Choroid plexus epithelial cell (primary cell): ENCODE measurements at regions not wholly inside any gene's neighbourhood (a gene's known extent, or its start where the extent isn't known, plus 50 kb on each side); places are given as distances from the start of the nearest gene placed in this dataset.

ENCODE experiments used
- DNase-seq: peaks from one replicate; pipeline ENCODE4 v3.0.0-alpha.2; 2010; ENCODE audit warnings: low read depth
- H3K4me3 ChIP-seq: 2 replicates; pipeline ENCODE4 v1.5.1; 2011; ENCODE audit warnings: low read depth, mild to moderate bottlenecking, control low read depth, low read length, moderate library complexity
- TF ChIP-seq, protein P1 (sequence below): conservative IDR thresholded peaks from 2 replicates; pipeline ENCODE4 v1.5.1; 2011; ENCODE audit warnings: low read depth, mild to moderate bottlenecking, control low read depth, inconsistent platforms, low read length, moderate library complexity

DNA sequence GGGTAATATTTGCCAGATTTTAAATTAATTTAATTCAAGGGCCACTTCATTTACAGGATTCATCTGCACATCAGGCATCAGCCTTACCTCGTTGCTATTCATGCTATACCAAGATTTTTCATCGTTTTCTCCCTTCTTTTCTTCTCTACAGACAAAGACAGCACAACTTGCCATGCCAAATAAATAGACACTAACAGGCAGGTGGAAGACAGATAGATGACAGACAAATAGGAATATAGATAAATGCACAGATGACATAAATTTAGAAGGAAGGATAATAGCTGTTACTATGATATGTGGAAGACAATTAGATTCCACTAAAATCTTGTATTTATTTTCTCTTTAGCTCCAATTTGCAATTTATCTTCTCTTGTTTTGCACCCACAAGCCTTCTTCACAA lies 164.5 kb upstream of the ARX start:
- TF ChIP-seq, protein P1, sequence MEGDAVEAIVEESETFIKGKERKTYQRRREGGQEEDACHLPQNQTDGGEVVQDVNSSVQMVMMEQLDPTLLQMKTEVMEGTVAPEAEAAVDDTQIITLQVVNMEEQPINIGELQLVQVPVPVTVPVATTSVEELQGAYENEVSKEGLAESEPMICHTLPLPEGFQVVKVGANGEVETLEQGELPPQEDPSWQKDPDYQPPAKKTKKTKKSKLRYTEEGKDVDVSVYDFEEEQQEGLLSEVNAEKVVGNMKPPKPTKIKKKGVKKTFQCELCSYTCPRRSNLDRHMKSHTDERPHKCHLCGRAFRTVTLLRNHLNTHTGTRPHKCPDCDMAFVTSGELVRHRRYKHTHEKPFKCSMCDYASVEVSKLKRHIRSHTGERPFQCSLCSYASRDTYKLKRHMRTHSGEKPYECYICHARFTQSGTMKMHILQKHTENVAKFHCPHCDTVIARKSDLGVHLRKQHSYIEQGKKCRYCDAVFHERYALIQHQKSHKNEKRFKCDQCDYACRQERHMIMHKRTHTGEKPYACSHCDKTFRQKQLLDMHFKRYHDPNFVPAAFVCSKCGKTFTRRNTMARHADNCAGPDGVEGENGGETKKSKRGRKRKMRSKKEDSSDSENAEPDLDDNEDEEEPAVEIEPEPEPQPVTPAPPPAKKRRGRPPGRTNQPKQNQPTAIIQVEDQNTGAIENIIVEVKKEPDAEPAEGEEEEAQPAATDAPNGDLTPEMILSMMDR: no peak
- DNase-seq: no peak
- no peak overlapping the region for H3K4me3 ChIP-seq

DNA sequence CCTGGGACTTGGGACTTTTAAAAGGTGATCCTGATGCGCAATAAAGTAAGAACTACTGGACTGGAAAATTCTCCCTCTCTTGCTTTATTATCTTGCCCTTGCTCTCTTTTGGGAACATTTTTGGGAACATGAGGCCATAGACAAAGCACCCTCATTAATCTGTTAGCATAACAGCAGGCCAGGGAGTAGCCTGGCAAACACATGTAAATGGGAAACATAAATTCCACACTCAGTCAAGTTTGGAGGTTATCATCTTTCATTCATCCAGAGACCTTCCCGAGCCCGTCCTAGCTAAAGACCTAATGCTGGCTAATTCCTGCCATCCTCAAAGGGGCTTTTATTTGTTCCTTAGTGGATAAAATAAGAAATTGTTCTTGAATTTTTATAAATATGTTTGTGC lies 162.8 kb upstream of the ARX start:
- no peak for DNase-seq
- TF ChIP-seq, protein P1: no peak
- H3K4me3 ChIP-seq: no peak overlapping the region

DNA sequence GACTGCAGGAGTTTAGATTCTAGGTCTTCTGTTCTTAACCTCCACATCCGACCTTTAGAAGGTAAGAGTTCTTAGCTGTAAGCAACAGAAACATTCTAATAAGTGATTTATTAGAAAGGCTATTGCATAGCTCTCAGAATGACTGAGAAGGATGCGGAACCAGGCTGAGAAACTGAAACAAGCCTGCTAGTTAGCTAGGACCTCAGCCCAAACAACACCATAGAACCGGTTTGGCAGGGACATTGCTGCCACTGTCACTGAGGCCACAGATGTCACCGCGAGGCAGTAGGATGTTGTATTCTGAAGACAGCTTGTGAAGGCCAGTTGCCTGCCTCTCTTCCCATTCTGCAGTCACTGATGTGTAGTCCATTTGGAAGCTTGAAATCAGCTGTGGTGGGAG lies 160.0 kb upstream of the ARX start:
- H3K4me3 ChIP-seq: no peak overlapping the region
- no peak for DNase-seq
- TF ChIP-seq, protein P1: no peak

DNA sequence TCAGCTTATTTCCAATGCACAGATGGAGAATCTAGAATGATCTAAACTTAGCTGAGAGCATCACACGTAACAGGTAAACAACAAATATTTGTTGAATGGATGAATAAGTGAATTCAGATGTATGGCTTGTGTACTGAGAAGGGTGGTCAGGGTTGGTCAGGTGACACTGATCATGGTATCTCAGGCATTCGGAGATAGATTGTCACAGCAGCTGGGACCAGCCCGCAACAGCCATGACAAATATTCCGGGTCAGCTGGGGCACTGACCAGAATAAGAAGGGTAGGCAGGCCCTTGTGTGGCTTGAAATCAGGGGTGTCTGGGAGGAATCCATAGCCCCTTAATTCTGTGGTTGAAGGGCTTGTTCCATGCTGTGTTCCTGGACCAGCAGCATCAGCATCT lies 159.4 kb upstream of the ARX start:
- no peak overlapping the region for H3K4me3 ChIP-seq
- no peak for DNase-seq
- TF ChIP-seq, protein P1: no peak

DNA sequence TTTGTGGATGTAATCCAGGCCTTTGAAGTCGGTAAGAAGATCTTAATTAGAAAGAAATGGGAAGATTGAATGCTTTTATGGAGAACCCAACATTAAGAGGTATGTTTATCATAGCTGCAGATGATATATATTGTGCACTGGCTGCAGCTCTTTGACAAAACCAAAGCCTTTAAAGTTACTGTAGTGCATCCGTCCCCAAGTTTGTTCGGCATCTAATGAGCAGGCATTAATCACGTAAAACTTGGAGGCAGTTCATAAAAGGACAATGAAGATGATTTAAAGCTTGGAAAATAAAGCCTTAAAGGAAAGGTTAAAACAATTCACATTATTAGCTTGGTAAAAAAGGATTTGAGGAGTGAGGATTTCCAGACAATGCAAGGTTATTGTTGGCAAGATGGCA lies 150.8 kb upstream of the ARX start:
- TF ChIP-seq, protein P1: no peak

GRCh38 chrX:25166145-25166544 lies 150.4 kb upstream of the ARX start:
- no peak for DNase-seq
- TF ChIP-seq, protein P1: no peak
- H3K4me3 ChIP-seq: no peak overlapping the region

More for the DNA sequence above, 150.8 kb upstream of the ARX start:
- no peak for DNase-seq
- H3K4me3 ChIP-seq: no peak overlapping the region

DNA sequence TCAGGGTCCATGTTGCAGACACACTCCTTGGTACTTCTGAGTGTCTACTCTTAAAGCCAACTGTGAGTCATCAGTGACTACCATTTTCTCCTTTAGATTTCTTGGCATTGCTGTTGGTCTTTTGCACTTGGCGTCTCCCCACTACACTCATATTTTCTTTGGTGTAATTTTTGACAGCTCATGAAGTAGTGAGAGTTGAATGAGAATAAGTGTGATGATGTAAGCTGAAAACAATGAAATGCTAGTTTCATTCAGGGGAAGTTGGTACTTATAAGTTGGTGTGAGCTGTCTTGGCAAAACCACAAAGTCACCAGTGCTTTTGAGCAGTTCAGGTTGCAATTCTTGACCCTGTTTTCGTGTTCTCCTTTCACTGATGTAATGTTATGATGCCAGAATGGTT lies 142.9 kb upstream of the ARX start:
- no peak overlapping the region for H3K4me3 ChIP-seq
- TF ChIP-seq, protein P1: no peak
- DNase-seq: no peak
